GM23338 (cell line): ENCODE measurements at regions not wholly inside any gene's neighbourhood (a gene's known extent, or its start where the extent isn't known, plus 50 kb on each side); places are given as distances from the start of the nearest gene placed in this dataset.

Experiments
- ATAC-seq: fragments of 200-7000 bp; cut with Tn5 transposase; 3 replicates; pipeline ENCODE4 v1.9.1; 2020
- DNase-seq: peaks from one replicate; pipeline ENCODE4 v3.0.0-alpha.2; 2015; ENCODE audit warnings: low spot score
- H2AFZ ChIP-seq: fragments of 200-600 bp; sonication (generic); 2 replicates; pipeline ENCODE4 v1.8.0; 2016; ENCODE audit warnings: antibody characterized with exemption, mild to moderate bottlenecking, moderate library complexity
- H3F3A ChIP-seq: fragments of 200-600 bp; sonication (generic); replicated peaks from 2 replicates; pipeline ENCODE4 v1.8.0; 2017; ENCODE audit warnings: antibody characterized with exemption, mixed run types, low read depth
- H3K27ac ChIP-seq: fragments of 200-600 bp; sonication (generic); 2 replicates; pipeline ENCODE4 v1.6.1; 2016; ENCODE audit warnings: low read depth
- H3K27me3 ChIP-seq: fragments of 200-600 bp; sonication (generic); 2 replicates; pipeline ENCODE4 v1.8.0; 2016; ENCODE audit warnings: mild to moderate bottlenecking, mixed run types, moderate library complexity; ENCODE audit not compliant: insufficient read depth
- H3K36me3 ChIP-seq: fragments of 200-600 bp; sonication (generic); 2 replicates; pipeline ENCODE4 v1.8.0; 2016; ENCODE audit warnings: mild to moderate bottlenecking; ENCODE audit not compliant: insufficient read depth
- H3K4me1 ChIP-seq: fragments of 200-600 bp; sonication (generic); 2 replicates; pipeline ENCODE4 v1.8.0; 2016; ENCODE audit warnings: mild to moderate bottlenecking, moderate library complexity; ENCODE audit not compliant: insufficient read depth
- H3K4me2 ChIP-seq: fragments of 200-600 bp; sonication (generic); 2 replicates; pipeline ENCODE4 v1.7.1; 2017; ENCODE audit warnings: mixed run types
- H3K4me3 ChIP-seq: fragments of 200-600 bp; sonication (generic); 2 replicates; pipeline ENCODE4 v1.6.1; 2016; ENCODE audit warnings: mixed run types
- H3K79me2 ChIP-seq: fragments of 200-600 bp; sonication (generic); replicated peaks from 2 replicates; pipeline ENCODE4 v1.8.0; 2017; ENCODE audit warnings: mild to moderate bottlenecking; ENCODE audit not compliant: insufficient read depth
- H3K9me2 ChIP-seq: fragments of 200-600 bp; sonication (generic); 2 replicates; pipeline ENCODE4 v1.8.0; 2017; ENCODE audit not compliant: insufficient read depth
- H4K20me1 ChIP-seq: fragments of 200-600 bp; sonication (generic); replicated peaks from 2 replicates; pipeline ENCODE4 v1.8.0; 2017; ENCODE audit warnings: mild to moderate bottlenecking; ENCODE audit not compliant: insufficient read depth
- H3K27ac Mint-ChIP-seq: 2 replicates; pipeline ENCODE4 v1.8.0; 2020; ENCODE audit warnings: inconsistent platforms, mild to moderate bottlenecking, moderate library complexity, mixed read lengths
- H3K27me3 Mint-ChIP-seq: 3 replicates; pipeline ENCODE4 v1.8.0; 2022; ENCODE audit warnings: low read depth, mild to moderate bottlenecking, moderate library complexity, mixed read lengths, inconsistent platforms; ENCODE audit not compliant: insufficient read depth, poor library complexity
- H3K36me3 Mint-ChIP-seq: 3 replicates; pipeline ENCODE4 v1.8.0; 2021; ENCODE audit warnings: low read depth, mild to moderate bottlenecking, inconsistent platforms, moderate library complexity, mixed read lengths
- H3K4me1 Mint-ChIP-seq: 3 replicates; pipeline ENCODE4 v1.8.0; 2020; ENCODE audit warnings: mild to moderate bottlenecking, inconsistent platforms, mixed read lengths
- H3K4me3 Mint-ChIP-seq: 3 replicates; pipeline ENCODE4 v1.8.0; 2021; ENCODE audit warnings: moderate library complexity, mild to moderate bottlenecking, inconsistent platforms, mixed read lengths
- H3K9me3 Mint-ChIP-seq: 3 replicates; pipeline ENCODE4 v1.8.0; 2020; ENCODE audit warnings: moderate library complexity, mild to moderate bottlenecking, inconsistent platforms, mixed read lengths
- CREB1 ChIP-seq: fragments of 250-450 bp; sonication (Bioruptor Pico); IDR thresholded peaks from 2 replicates; pipeline ENCODE4 v1.5.0; 2020; ENCODE audit warnings: low read depth, mild to moderate bottlenecking, moderate library complexity
- EZH2 ChIP-seq: fragments of 200-600 bp; sonication (generic); IDR thresholded peaks from one replicate; pipeline ENCODE4 v1.8.0; 2017; ENCODE audit warnings: antibody characterized with exemption, mild to moderate bottlenecking, low read depth; ENCODE audit not compliant: unreplicated experiment
- JUNB ChIP-seq: IDR thresholded peaks from one replicate; pipeline ENCODE4 v1.6.1; 2016; ENCODE audit warnings: antibody characterized with exemption; ENCODE audit not compliant: unreplicated experiment
- NANOG ChIP-seq: IDR thresholded peaks from 2 replicates; pipeline ENCODE4 v1.6.1; 2016; ENCODE audit warnings: antibody characterized with exemption, borderline replicate concordance
- POLR2AphosphoS5 ChIP-seq: IDR thresholded peaks from 2 replicates; pipeline ENCODE4 v1.6.1; 2016; ENCODE audit warnings: antibody characterized with exemption, low read depth
- STAT1 ChIP-seq: IDR thresholded peaks from one replicate; pipeline ENCODE4 v1.6.1; 2016; ENCODE audit warnings: antibody characterized with exemption; ENCODE audit not compliant: unreplicated experiment
- ZNF114 ChIP-seq: fragments of 250-450 bp; sonication (Bioruptor Pico); IDR thresholded peaks from 2 replicates; pipeline ENCODE4 v1.5.0; 2020; ENCODE audit warnings: mild to moderate bottlenecking, moderate library complexity
- ZNF331 ChIP-seq: fragments of 250-450 bp; sonication (Bioruptor Pico); IDR thresholded peaks from 2 replicates; pipeline ENCODE4 v1.5.0; 2020; ENCODE audit warnings: low read depth, mild to moderate bottlenecking, moderate library complexity
- TF ChIP-seq, protein P1 (sequence below): IDR thresholded peaks from 2 replicates; pipeline ENCODE4 v1.6.1; 2016; ENCODE audit warnings: antibody characterized with exemption
- TF ChIP-seq, protein P2 (sequence below): IDR thresholded peaks from one replicate; pipeline ENCODE4 v1.6.1; 2018; ENCODE audit warnings: antibody characterized with exemption; ENCODE audit not compliant: unreplicated experiment
- TF ChIP-seq, protein P3 (sequence below), 2 experiments: fragments of 200-600 bp in 1 of 2; sonication (generic) in 1 of 2; conservative IDR thresholded peaks; 2 replicates each; pipeline versions ENCODE4 v1.5.1 to v1.6.1; 2016 to 2017; ENCODE audit warnings: antibody characterized with exemption in 2 of 2, low read depth in 2 of 2, mild to moderate bottlenecking in 2 of 2, moderate library complexity in 1 of 2

DNA sequence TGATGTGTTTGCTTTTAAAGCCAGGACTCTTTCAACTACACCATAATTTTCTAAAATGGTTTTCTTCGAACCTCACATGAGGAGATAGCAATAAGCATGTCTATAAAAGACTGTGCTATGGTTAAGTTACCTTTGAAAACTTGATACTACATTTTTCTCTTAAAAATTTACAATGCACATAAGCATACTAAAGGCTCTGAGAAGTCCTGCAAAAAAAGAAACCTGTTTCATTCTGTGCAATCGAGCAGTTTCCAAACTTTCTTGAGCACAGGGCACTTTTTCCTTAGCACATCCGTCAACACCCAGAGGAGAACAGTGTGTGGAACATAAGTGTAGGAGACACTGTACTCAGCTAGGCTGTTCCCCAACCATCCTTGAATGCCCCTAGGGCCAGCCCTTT lies 144.1 kb upstream of the ARHGAP20 start:
- H3K4me1 ChIP-seq = no peaks in the 10 kb centered on the region
- no peak overlapping the region for H3K4me2 ChIP-seq
- H3K79me2 ChIP-seq = no peaks in the 10 kb centered on the region
- H3K27ac Mint-ChIP-seq = no peak overlapping the region
- DNase-seq (no peak), ATAC-seq (no peak)
- H3K4me3 Mint-ChIP-seq = no peak overlapping the region
- H3K27me3 ChIP-seq = no peaks in the 10 kb centered on the region
- no peaks in the 10 kb centered on the region for H4K20me1 ChIP-seq
- no peaks in the 10 kb centered on the region for H3K27me3 Mint-ChIP-seq
- no peaks in the 10 kb centered on the region for H3K36me3 ChIP-seq
- TF ChIP-seq EZH2 (no peak), ZNF114 (CRISPR knock-in tag) (no peak), STAT1 (no peak), CREB1 (CRISPR knock-in tag) (no peak), NANOG (no peak), POLR2AphosphoS5 (no peak), ZNF331 (CRISPR knock-in tag) (no peak)
- TF ChIP-seq, protein P1, sequence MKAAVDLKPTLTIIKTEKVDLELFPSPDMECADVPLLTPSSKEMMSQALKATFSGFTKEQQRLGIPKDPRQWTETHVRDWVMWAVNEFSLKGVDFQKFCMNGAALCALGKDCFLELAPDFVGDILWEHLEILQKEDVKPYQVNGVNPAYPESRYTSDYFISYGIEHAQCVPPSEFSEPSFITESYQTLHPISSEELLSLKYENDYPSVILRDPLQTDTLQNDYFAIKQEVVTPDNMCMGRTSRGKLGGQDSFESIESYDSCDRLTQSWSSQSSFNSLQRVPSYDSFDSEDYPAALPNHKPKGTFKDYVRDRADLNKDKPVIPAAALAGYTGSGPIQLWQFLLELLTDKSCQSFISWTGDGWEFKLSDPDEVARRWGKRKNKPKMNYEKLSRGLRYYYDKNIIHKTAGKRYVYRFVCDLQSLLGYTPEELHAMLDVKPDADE = no peak
- TF ChIP-seq, protein P2, sequence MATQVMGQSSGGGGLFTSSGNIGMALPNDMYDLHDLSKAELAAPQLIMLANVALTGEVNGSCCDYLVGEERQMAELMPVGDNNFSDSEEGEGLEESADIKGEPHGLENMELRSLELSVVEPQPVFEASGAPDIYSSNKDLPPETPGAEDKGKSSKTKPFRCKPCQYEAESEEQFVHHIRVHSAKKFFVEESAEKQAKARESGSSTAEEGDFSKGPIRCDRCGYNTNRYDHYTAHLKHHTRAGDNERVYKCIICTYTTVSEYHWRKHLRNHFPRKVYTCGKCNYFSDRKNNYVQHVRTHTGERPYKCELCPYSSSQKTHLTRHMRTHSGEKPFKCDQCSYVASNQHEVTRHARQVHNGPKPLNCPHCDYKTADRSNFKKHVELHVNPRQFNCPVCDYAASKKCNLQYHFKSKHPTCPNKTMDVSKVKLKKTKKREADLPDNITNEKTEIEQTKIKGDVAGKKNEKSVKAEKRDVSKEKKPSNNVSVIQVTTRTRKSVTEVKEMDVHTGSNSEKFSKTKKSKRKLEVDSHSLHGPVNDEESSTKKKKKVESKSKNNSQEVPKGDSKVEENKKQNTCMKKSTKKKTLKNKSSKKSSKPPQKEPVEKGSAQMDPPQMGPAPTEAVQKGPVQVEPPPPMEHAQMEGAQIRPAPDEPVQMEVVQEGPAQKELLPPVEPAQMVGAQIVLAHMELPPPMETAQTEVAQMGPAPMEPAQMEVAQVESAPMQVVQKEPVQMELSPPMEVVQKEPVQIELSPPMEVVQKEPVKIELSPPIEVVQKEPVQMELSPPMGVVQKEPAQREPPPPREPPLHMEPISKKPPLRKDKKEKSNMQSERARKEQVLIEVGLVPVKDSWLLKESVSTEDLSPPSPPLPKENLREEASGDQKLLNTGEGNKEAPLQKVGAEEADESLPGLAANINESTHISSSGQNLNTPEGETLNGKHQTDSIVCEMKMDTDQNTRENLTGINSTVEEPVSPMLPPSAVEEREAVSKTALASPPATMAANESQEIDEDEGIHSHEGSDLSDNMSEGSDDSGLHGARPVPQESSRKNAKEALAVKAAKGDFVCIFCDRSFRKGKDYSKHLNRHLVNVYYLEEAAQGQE = no peak
- no peaks in the 10 kb centered on the region for H3K9me3 Mint-ChIP-seq
- no peak overlapping the region for H2AFZ ChIP-seq
- no peaks in the 10 kb centered on the region for H3K36me3 Mint-ChIP-seq
- no peaks in the 10 kb centered on the region for H3K9me2 ChIP-seq
- no peak overlapping the region for H3K4me3 ChIP-seq
- no peaks in the 10 kb centered on the region for H3F3A ChIP-seq
- H3K27ac ChIP-seq = no peak overlapping the region
- no peaks in the 10 kb centered on the region for H3K4me1 Mint-ChIP-seq

DNA sequence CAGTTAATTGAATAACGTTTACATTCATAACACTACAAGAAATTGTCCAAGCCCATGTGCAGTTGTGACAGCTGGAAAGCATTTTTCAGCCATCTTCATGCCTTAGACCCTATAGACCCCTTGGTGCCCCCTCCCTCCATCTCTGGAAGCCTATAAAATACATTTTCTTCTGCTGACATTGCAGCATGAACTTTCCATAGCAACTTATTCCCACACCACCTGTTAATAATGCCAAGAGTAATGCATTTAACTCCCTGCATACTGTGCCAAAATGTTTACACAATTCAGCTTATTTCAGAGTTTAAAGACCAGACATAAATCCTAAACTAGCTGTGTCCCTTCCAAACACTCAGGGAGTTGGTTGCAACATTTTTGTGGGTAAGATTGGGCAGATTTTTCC lies 143.0 kb upstream of the ARHGAP20 start:
- DNase-seq (no peak), ATAC-seq (no peak)
- peaks cover 2% of the 10 kb centered on the region for H3K27me3 Mint-ChIP-seq
- no peaks in the 10 kb centered on the region for H4K20me1 ChIP-seq
- no peak overlapping the region for H3K4me3 ChIP-seq
- H3K9me3 Mint-ChIP-seq = no peaks in the 10 kb centered on the region
- H3F3A ChIP-seq = no peaks in the 10 kb centered on the region
- H2AFZ ChIP-seq = no peak overlapping the region
- no peaks in the 10 kb centered on the region for H3K9me2 ChIP-seq
- no peak overlapping the region for H3K27ac ChIP-seq
- H3K79me2 ChIP-seq = no peaks in the 10 kb centered on the region
- no peak overlapping the region for H3K4me2 ChIP-seq
- H3K27me3 ChIP-seq = no peaks in the 10 kb centered on the region
- no peak overlapping the region for H3K27ac Mint-ChIP-seq
- no peaks in the 10 kb centered on the region for H3K36me3 Mint-ChIP-seq
- H3K4me1 Mint-ChIP-seq = no peaks in the 10 kb centered on the region
- no peaks in the 10 kb centered on the region for H3K36me3 ChIP-seq
- H3K4me1 ChIP-seq = no peaks in the 10 kb centered on the region
- no peak overlapping the region for H3K4me3 Mint-ChIP-seq
- no peak for TF ChIP-seq STAT1
- TF ChIP-seq POLR2AphosphoS5 = no peak
- TF ChIP-seq, protein P1 = no peak
- TF ChIP-seq CREB1 (CRISPR knock-in tag) = no peak
- no peak for TF ChIP-seq ZNF331 (CRISPR knock-in tag)
- no peak for TF ChIP-seq JUNB
- TF ChIP-seq, protein P3, sequence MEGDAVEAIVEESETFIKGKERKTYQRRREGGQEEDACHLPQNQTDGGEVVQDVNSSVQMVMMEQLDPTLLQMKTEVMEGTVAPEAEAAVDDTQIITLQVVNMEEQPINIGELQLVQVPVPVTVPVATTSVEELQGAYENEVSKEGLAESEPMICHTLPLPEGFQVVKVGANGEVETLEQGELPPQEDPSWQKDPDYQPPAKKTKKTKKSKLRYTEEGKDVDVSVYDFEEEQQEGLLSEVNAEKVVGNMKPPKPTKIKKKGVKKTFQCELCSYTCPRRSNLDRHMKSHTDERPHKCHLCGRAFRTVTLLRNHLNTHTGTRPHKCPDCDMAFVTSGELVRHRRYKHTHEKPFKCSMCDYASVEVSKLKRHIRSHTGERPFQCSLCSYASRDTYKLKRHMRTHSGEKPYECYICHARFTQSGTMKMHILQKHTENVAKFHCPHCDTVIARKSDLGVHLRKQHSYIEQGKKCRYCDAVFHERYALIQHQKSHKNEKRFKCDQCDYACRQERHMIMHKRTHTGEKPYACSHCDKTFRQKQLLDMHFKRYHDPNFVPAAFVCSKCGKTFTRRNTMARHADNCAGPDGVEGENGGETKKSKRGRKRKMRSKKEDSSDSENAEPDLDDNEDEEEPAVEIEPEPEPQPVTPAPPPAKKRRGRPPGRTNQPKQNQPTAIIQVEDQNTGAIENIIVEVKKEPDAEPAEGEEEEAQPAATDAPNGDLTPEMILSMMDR (conservative IDR thresholded peaks at IDR 0.05; ENCODE audit: low read depth in 2 of 2) = no peak
- TF ChIP-seq EZH2 = no peak
